ENCODE measurements at regions not wholly inside any gene's neighbourhood (a gene's known extent, or its start where the extent isn't known, plus 50 kb on each side); places are given as distances from the start of the nearest gene placed in this dataset.

GRCh38 chr1:21344098-21344749 lies 54.0 kb upstream of the ECE1 start:
- BruUV-seq (replicated peaks): no TSS peak
- peak overlapping the region; percentile 85 for H3K9ac ChIP-seq (ENCODE audit: low read depth, low read length)
- peaks cover 20% of the 10 kb centered on the region for H3K9me1 ChIP-seq (ENCODE audit: insufficient read depth, low read length)
- peak overlapping the region; percentile 87 for H3K23ac ChIP-seq (ENCODE audit: low read depth, low read length)
- peak overlapping the region; percentile 92 for H3K4me3 ChIP-seq (ENCODE audit: insufficient read depth, low read depth, low read length)
- dilution Hi-C loops (cut with HindIII; ENCODE audit: low sequenced_read_pairs, unreplicated experiment): no loop called here
- H2BK120ac ChIP-seq (ENCODE audit: low read depth, low read length): peak overlapping the region; percentile 57; the same call in 1 of the 2 replicates
- peak overlapping the region; percentile 70 for H3K27ac ChIP-seq (ENCODE audit: insufficient read depth, low read length)
- H2AFZ ChIP-seq (replicated peaks; ENCODE audit: low read length, poor library complexity): peak overlapping the region; percentile 79
- peak overlapping the region; percentile 88 for H2AK5ac ChIP-seq (ENCODE audit: low read depth, low read length)
- H3K4me2 ChIP-seq (ENCODE audit: low read depth, low read length): peak overlapping the region; percentile 95
- no peaks in the 10 kb centered on the region for H3K9me3 ChIP-seq (ENCODE audit: control insufficient read depth, insufficient read depth, low read length)
- peak overlapping the region; percentile 82 for H3K14ac ChIP-seq (replicated peaks; ENCODE audit: low read depth, low read length)
- POLR2A ChIA-PET (ENCODE audit: unreplicated experiment): interaction anchor here (1.1 kb wide), 1 partner anchor 82 kb away, joined by 3 read pairs; no protein-coding TSS in a partner anchor
- H4K8ac ChIP-seq (ENCODE audit: low read depth in 2 of 2, low read length in 2 of 2): peak overlapping the region in 1 of 2 experiments; percentile 43; a peak in 1 of 4 replicates
- 0 out of 3 replicates have a peak overlapping the region, but pooled peaks have one; percentile 53 for H2BK15ac ChIP-seq (ENCODE audit: low read depth, low read length)
- TF ChIP-seq POLR2A (IDR thresholded peaks at IDR 0.05; ENCODE audit: low read depth, low read length) (no peak), RFX5 (IDR thresholded peaks at IDR 0.05; ENCODE audit: low read depth, low read length) (no peak), CEBPB (IDR thresholded peaks at IDR 0.05; ENCODE audit: low read depth, low read length) (no peak), ELK1 (IDR thresholded peaks at IDR 0.05; ENCODE audit: borderline replicate concordance, low read depth, low read length) (no peak)
- TF ChIP-seq, protein P1, sequence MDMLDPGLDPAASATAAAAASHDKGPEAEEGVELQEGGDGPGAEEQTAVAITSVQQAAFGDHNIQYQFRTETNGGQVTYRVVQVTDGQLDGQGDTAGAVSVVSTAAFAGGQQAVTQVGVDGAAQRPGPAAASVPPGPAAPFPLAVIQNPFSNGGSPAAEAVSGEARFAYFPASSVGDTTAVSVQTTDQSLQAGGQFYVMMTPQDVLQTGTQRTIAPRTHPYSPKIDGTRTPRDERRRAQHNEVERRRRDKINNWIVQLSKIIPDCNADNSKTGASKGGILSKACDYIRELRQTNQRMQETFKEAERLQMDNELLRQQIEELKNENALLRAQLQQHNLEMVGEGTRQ (IDR thresholded peaks at IDR 0.05; ENCODE audit: low read depth, low read length): no peak
- H2BK5ac ChIP-seq (ENCODE audit: low read depth, low read length, poor library complexity, severe bottlenecking): peak overlapping the region; percentile 32
- no peak overlapping the region for H2BK20ac ChIP-seq (ENCODE audit: low read depth, low read length)
- H4K20me1 ChIP-seq (ENCODE audit: insufficient read depth, low read length): peaks cover 33% of the 10 kb centered on the region
- peak overlapping the region; percentile 22; the same call in 1 of the 2 replicates for H3K18ac ChIP-seq (ENCODE audit: low read depth, low read length)
- peaks cover 5% of the 10 kb centered on the region; the same call in 1 of the 2 replicates for H3K36me3 ChIP-seq (ENCODE audit: control insufficient read depth, insufficient read depth, low read length)
- peak overlapping the region; percentile 84 for H3K4ac ChIP-seq (ENCODE audit: low read depth, low read length)
- H3K79me1 ChIP-seq (ENCODE audit: low read depth in 1 of 2, low read length in 2 of 2): peaks cover 30 to 67% of the 10 kb centered on the region in 2 experiments
- H4K5ac ChIP-seq (ENCODE audit: low read depth, low read length): peak overlapping the region; percentile 17; the same call in 1 of the 2 replicates
- in situ Hi-C loops (cut with MboI; ENCODE audit: low sequenced_read_pairs): no loop called here
- peak overlapping the region; percentile 60 for H3K56ac ChIP-seq (ENCODE audit: extremely low read depth, insufficient read depth, low read length)
- CTCF ChIA-PET: no interaction called here
- DNase-seq: no peak
- intact Hi-C loops (cut with micrococcal nuclease): no loop called here
- H3K27me3 ChIP-seq (ENCODE audit: control insufficient read depth, insufficient read depth, low read length): no peaks in the 10 kb centered on the region
- peaks cover 47% of the 10 kb centered on the region for H3K4me1 ChIP-seq (ENCODE audit: control insufficient read depth, insufficient read depth, low read length)
- no CpG with 5 or more reads among the region's 14 CpGs for WGBS, 2 experiments (ENCODE audit: extremely low coverage in 2 of 2, insufficient read length in 1 of 2)
- H2AK9ac ChIP-seq (replicated peaks; ENCODE audit: low read depth, low read length, poor library complexity): peak overlapping the region; percentile 94
- ATAC-seq (ENCODE audit: low read depth): no peak
- peak overlapping the region; percentile 12; the same call in 1 of the 2 replicates for H4K91ac ChIP-seq (ENCODE audit: insufficient read depth, low read depth, low read length)

All from IMR-90 (cell line).